ENCODE measurements at regions not wholly inside any gene's neighbourhood (a gene's known extent, or its start where the extent isn't known, plus 50 kb on each side); places are given as distances from the start of the nearest gene placed in this dataset.
A peak's percentile ranks its signal among the peaks of the same experiment; 100 is the strongest.

DNA sequence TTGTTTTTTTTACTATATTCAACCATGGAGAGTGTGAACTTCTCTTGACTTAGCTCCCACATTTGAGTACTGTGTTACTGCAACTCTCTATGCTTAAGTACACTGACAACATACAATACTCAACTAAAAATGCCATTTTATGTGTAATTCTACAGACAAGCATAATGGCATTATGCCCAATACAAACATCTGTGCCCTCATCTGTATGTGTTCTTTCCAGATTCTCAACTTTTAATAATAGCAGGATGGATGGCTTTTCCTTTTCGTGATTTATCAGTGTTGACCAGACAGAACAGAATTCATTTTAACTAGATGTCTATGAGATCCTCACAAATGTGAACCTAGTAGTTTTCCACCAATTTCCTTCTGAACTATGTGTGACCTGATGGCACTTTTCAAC, 84.2 kb upstream of the MARCKS start:
- Histone ChIP-seq H2AFZ (ENCODE audit: low read depth, low read length) (no peak overlapping the region), H4K20me1 (ENCODE audit: insufficient read depth, low read length) (no peaks in the 10 kb centered on the region), H3K4me2 (ENCODE audit: low read length) (no peak overlapping the region), H3K36me3 (ENCODE audit: insufficient read depth, low read length) (no peaks in the 10 kb centered on the region), H3K9ac (ENCODE audit: low read length) (no peak overlapping the region), H3K27me3 (ENCODE audit: insufficient read depth, low read length) (no peaks in the 10 kb centered on the region), H3K27ac (ENCODE audit: low read depth, low read length) (no peak overlapping the region), H3K79me2 (ENCODE audit: insufficient read depth, low read length) (no peaks in the 10 kb centered on the region), H3K9me3 (ENCODE audit: insufficient read depth, low read depth, low read length) (no peaks in the 10 kb centered on the region), H3K4me3 (ENCODE audit: insufficient read depth, low read depth, low read length) (no peak overlapping the region), H3K4me1 (ENCODE audit: insufficient read depth, low read length) (no peaks in the 10 kb centered on the region)
- Mint-ChIP-seq H3K36me3 (ENCODE audit: low read depth, unreplicated experiment) (no peaks in the 10 kb centered on the region), H3K27me3 (ENCODE audit: low read depth, unreplicated experiment) (no peaks in the 10 kb centered on the region), H3K9me3 (ENCODE audit: unreplicated experiment) (no peaks in the 10 kb centered on the region), H3K4me1 (ENCODE audit: low read depth, unreplicated experiment) (peaks cover 8% of the 10 kb centered on the region), H3K4me3 (ENCODE audit: unreplicated experiment) (no peak overlapping the region), H3K27ac (ENCODE audit: unreplicated experiment) (no peak overlapping the region)
- no peak for DNase-seq (ENCODE audit: low read depth)
- FAIRE-seq = peak; percentile 87
- TF ChIP-seq, protein P1, sequence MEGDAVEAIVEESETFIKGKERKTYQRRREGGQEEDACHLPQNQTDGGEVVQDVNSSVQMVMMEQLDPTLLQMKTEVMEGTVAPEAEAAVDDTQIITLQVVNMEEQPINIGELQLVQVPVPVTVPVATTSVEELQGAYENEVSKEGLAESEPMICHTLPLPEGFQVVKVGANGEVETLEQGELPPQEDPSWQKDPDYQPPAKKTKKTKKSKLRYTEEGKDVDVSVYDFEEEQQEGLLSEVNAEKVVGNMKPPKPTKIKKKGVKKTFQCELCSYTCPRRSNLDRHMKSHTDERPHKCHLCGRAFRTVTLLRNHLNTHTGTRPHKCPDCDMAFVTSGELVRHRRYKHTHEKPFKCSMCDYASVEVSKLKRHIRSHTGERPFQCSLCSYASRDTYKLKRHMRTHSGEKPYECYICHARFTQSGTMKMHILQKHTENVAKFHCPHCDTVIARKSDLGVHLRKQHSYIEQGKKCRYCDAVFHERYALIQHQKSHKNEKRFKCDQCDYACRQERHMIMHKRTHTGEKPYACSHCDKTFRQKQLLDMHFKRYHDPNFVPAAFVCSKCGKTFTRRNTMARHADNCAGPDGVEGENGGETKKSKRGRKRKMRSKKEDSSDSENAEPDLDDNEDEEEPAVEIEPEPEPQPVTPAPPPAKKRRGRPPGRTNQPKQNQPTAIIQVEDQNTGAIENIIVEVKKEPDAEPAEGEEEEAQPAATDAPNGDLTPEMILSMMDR (IDR thresholded peaks at IDR 0.05; ENCODE audit: insufficient read depth, low read depth, low read length) = no peak
- TF ChIP-seq EZH2 (IDR thresholded peaks at IDR 0.05; ENCODE audit: insufficient read depth, low read length) = no peak

DNA sequence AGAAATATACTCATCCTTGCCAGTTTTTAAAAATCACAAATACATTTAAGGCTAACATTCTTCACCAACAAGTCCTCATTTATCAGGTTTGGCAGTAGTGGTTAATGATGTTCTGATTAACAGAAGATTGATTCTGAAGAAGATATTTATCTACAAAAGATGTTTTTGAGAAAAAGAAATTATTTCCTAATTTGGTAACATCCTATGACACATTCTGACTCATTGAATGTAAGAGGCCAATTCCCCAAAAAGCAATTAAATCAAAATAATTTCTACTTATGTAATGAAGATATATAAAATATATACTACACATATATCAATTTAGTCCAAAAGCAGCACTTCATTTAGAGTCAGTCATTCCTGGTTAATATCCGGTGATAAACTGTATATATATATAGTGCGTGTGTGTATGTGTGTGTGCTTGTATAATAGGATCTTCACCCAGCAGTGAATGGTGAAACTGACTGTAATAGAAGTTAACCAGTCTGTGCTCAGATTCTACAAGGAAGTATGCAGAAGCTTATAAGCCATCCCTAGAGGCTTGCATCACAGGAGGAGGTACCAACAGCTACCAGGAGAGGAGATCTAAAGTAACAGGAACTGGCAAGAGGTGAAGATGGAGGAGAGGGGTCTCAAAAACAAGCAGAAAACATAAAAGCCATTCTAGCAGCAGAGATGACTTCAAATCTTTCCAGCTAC, 82.9 kb upstream of the MARCKS start:
- peak; percentile 30 for DNase-seq (ENCODE audit: low read depth)
- no peak overlapping the region for H3K4me2 ChIP-seq (ENCODE audit: low read length)
- no peak overlapping the region for H3K9ac ChIP-seq (ENCODE audit: low read length)
- H3K9me3 ChIP-seq (ENCODE audit: insufficient read depth, low read depth, low read length) = no peaks in the 10 kb centered on the region
- Mint-ChIP-seq H3K9me3 (ENCODE audit: unreplicated experiment) (no peaks in the 10 kb centered on the region), H3K27ac (ENCODE audit: unreplicated experiment) (no peak overlapping the region), H3K4me1 (ENCODE audit: low read depth, unreplicated experiment) (peaks cover 8% of the 10 kb centered on the region), H3K4me3 (ENCODE audit: unreplicated experiment) (no peak overlapping the region), H3K27me3 (ENCODE audit: low read depth, unreplicated experiment) (no peaks in the 10 kb centered on the region), H3K36me3 (ENCODE audit: low read depth, unreplicated experiment) (no peaks in the 10 kb centered on the region)
- H3K27ac ChIP-seq (ENCODE audit: low read depth, low read length) = no peak overlapping the region
- no peak overlapping the region for H3K4me3 ChIP-seq (ENCODE audit: insufficient read depth, low read depth, low read length)
- TF ChIP-seq, protein P1 (IDR thresholded peaks at IDR 0.05; ENCODE audit: insufficient read depth, low read depth, low read length) = no peak
- no peak for TF ChIP-seq EZH2 (IDR thresholded peaks at IDR 0.05; ENCODE audit: insufficient read depth, low read length)
- H3K4me1 ChIP-seq (ENCODE audit: insufficient read depth, low read length) = no peaks in the 10 kb centered on the region
- no peaks in the 10 kb centered on the region for H3K79me2 ChIP-seq (ENCODE audit: insufficient read depth, low read length)
- H2AFZ ChIP-seq (ENCODE audit: low read depth, low read length) = no peak overlapping the region
- no peaks in the 10 kb centered on the region for H4K20me1 ChIP-seq (ENCODE audit: insufficient read depth, low read length)
- peak; percentile 64 for FAIRE-seq
- H3K36me3 ChIP-seq (ENCODE audit: insufficient read depth, low read length) = no peaks in the 10 kb centered on the region
- H3K27me3 ChIP-seq (ENCODE audit: insufficient read depth, low read length) = no peaks in the 10 kb centered on the region

DNA sequence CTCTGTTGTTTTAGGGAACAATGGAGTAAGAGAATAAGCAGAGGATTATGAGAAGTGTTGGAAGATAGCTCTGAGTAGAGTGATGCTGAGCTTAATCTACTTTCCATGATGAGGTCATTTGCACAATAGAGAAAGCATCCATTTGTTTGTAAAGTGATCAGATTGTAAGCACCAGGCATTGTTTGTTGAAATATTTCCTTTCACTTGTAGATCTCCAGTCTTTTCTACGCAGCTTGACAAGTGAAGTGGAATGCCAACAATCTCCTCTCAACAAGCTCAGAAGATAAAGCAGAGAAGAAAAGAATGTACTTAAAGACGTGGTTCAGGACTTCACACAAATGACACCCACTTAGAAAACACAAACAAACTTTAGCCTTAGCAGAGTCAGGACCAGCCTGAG, 80.1 kb upstream of the MARCKS start:
- FAIRE-seq = peak; percentile 59
- H3K4me3 ChIP-seq (ENCODE audit: insufficient read depth, low read depth, low read length) = no peak overlapping the region

More for the DNA sequence above, 80.1 kb upstream of the MARCKS start:
- H3K9ac ChIP-seq (ENCODE audit: low read length) = no peak overlapping the region
- H3K4me1 Mint-ChIP-seq (ENCODE audit: low read depth, unreplicated experiment) = peaks cover 8% of the 10 kb centered on the region
- DNase-seq (ENCODE audit: low read depth) = peak; percentile 34
- no peaks in the 10 kb centered on the region for H4K20me1 ChIP-seq (ENCODE audit: insufficient read depth, low read length)
- no peak for TF ChIP-seq EZH2 (IDR thresholded peaks at IDR 0.05; ENCODE audit: insufficient read depth, low read length)
- TF ChIP-seq, protein P1 (IDR thresholded peaks at IDR 0.05; ENCODE audit: insufficient read depth, low read depth, low read length) = no peak
- no peak overlapping the region for H3K27ac Mint-ChIP-seq (ENCODE audit: unreplicated experiment)
- H3K4me1 ChIP-seq (ENCODE audit: insufficient read depth, low read length) = no peaks in the 10 kb centered on the region
- H3K36me3 Mint-ChIP-seq (ENCODE audit: low read depth, unreplicated experiment) = no peaks in the 10 kb centered on the region
- H2AFZ ChIP-seq (ENCODE audit: low read depth, low read length) = peak overlapping the region; percentile 48
- no peaks in the 10 kb centered on the region for H3K36me3 ChIP-seq (ENCODE audit: insufficient read depth, low read length)
- H3K4me3 Mint-ChIP-seq (ENCODE audit: unreplicated experiment) = no peak overlapping the region
- no peaks in the 10 kb centered on the region for H3K9me3 Mint-ChIP-seq (ENCODE audit: unreplicated experiment)
- no peaks in the 10 kb centered on the region for H3K9me3 ChIP-seq (ENCODE audit: insufficient read depth, low read depth, low read length)
- H3K4me2 ChIP-seq (ENCODE audit: low read length) = no peak overlapping the region
- H3K27me3 ChIP-seq (ENCODE audit: insufficient read depth, low read length) = no peaks in the 10 kb centered on the region
- no peaks in the 10 kb centered on the region for H3K79me2 ChIP-seq (ENCODE audit: insufficient read depth, low read length)
- no peak overlapping the region for H3K27ac ChIP-seq (ENCODE audit: low read depth, low read length)
- no peaks in the 10 kb centered on the region for H3K27me3 Mint-ChIP-seq (ENCODE audit: low read depth, unreplicated experiment)
